AG04450 (cell line): ENCODE measurements at regions not wholly inside any gene's neighbourhood (a gene's known extent, or its start where the extent isn't known, plus 50 kb on each side); places are given as distances from the start of the nearest gene placed in this dataset.

Source experiments
- CTCF ChIA-PET: fragments of 300-600, 350-600 bp; formaldehyde crosslinking; extraction: SDS; loops from one replicate; lab custom pipeline; 2022; ENCODE audit warnings: antibody characterized with exemption, inconsistent platforms; lab: Charles Lee
- POLR2A ChIA-PET: fragments of 350-600 bp; formaldehyde crosslinking; extraction: SDS; loops from one replicate; lab custom pipeline; 2021; ENCODE audit warnings: antibody characterized with exemption, inconsistent platforms; lab: Yijun Ruan, JAX
- DNase-seq: peaks from one replicate; pipeline ENCODE4 v3.0.0-alpha.2; 2011; ENCODE audit warnings: low read depth, low spot score
- H3K27ac ChIP-seq: one replicate; pipeline ENCODE4 v1.5.1; 2012; ENCODE audit warnings: low read depth, low read length, control low read depth
- H3K27me3 ChIP-seq: one replicate; pipeline ENCODE4 v1.6.0; 2012; ENCODE audit warnings: low read length; ENCODE audit not compliant: control insufficient read depth, insufficient read depth
- H3K4me3 ChIP-seq: 2 replicates; pipeline ENCODE4 v1.5.1; 2011; ENCODE audit warnings: mild to moderate bottlenecking, low read depth, low read length, control low read depth
- H3K9me3 ChIP-seq: 2 replicates; pipeline ENCODE4 v1.5.1; 2012; ENCODE audit warnings: low read length; ENCODE audit not compliant: control insufficient read depth, insufficient read depth
- TF ChIP-seq, protein P1 (sequence below): IDR thresholded peaks from 2 replicates; pipeline ENCODE4 v1.5.1; 2011; ENCODE audit warnings: low read depth, low read length, control low read depth, inconsistent platforms

DNA sequence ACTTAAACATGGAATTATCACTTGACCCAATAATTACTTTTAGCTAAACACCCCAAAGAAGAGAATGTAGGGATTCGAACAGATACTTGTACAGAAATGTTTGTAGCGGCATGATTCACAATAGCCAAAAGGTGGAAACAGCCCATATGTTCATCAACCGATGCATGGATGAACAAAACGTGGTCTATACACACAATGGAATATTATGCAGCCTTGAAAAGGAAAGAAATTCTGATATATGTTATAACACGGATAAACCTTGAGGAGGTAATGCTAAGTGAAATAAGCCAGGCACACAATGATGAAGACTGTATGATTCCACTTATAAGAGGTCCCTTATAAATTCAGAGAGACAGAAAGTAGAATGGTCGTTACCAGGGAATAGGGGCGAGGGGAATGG lies 659.4 kb downstream of the MED13L start:
- no peak overlapping the region for H3K4me3 ChIP-seq
- DNase-seq, result no peak
- CTCF ChIA-PET, result no interaction called here
- no peaks in the 10 kb centered on the region for H3K9me3 ChIP-seq
- TF ChIP-seq, protein P1, sequence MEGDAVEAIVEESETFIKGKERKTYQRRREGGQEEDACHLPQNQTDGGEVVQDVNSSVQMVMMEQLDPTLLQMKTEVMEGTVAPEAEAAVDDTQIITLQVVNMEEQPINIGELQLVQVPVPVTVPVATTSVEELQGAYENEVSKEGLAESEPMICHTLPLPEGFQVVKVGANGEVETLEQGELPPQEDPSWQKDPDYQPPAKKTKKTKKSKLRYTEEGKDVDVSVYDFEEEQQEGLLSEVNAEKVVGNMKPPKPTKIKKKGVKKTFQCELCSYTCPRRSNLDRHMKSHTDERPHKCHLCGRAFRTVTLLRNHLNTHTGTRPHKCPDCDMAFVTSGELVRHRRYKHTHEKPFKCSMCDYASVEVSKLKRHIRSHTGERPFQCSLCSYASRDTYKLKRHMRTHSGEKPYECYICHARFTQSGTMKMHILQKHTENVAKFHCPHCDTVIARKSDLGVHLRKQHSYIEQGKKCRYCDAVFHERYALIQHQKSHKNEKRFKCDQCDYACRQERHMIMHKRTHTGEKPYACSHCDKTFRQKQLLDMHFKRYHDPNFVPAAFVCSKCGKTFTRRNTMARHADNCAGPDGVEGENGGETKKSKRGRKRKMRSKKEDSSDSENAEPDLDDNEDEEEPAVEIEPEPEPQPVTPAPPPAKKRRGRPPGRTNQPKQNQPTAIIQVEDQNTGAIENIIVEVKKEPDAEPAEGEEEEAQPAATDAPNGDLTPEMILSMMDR, result no peak
- H3K27me3 ChIP-seq, result peaks cover 4% of the 10 kb centered on the region
- no peak overlapping the region for H3K27ac ChIP-seq
- POLR2A ChIA-PET, result no interaction called here

DNA sequence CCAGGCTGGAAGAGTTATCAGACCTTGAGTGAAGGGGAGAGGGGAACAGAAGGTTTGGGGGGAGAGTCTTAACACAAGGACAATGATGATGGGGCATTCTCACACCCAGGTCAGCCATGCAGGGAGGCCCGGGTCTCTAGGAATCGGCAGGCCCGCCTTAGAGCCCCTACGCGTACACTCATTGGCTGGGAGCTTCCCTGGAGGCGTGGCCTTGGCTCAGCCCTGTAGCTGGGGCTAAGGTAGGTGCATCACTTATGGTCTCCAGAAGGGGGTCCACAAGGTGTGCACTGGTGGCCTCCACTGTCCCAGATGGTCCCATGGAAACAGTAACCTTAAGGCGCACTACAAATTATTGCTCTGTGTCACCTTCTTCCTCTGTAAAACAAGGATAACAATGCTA lies 660.1 kb downstream of the MED13L start:
- no peak for DNase-seq
- no peak overlapping the region for H3K4me3 ChIP-seq
- ChIA-PET CTCF (no interaction called here), POLR2A (no interaction called here)
- H3K9me3 ChIP-seq, result no peaks in the 10 kb centered on the region
- H3K27ac ChIP-seq, result no peak overlapping the region
- H3K27me3 ChIP-seq, result peaks cover 4% of the 10 kb centered on the region
- TF ChIP-seq, protein P1, result no peak

DNA sequence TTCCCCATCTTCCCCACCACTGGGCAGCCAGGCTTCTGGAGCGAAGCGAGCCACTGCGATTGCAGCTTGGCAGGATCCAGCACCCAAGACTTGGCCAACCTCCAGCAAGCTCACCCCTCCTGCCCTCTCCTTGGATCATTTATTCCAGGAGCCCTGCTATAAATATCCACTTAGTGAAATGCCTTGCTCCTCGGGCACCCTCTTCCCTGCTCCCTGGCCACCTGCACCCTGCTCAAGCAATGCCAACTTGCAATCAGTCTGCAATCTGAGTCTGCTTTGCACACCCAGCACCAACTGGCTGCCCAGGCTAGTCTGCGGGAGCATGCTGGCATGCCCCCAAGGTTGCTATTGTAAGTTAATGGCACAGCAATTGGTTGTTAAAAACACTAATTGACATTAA lies 666.0 kb downstream of the MED13L start:
- DNase-seq, result no peak
- Histone ChIP-seq H3K4me3 (no peak overlapping the region), H3K9me3 (no peaks in the 10 kb centered on the region; the same call in 1 of the 2 replicates), H3K27ac (no peak overlapping the region), H3K27me3 (peaks cover 4% of the 10 kb centered on the region)
- CTCF ChIA-PET, result no interaction called here
- POLR2A ChIA-PET, result no interaction called here
- TF ChIP-seq, protein P1, result no peak

DNA sequence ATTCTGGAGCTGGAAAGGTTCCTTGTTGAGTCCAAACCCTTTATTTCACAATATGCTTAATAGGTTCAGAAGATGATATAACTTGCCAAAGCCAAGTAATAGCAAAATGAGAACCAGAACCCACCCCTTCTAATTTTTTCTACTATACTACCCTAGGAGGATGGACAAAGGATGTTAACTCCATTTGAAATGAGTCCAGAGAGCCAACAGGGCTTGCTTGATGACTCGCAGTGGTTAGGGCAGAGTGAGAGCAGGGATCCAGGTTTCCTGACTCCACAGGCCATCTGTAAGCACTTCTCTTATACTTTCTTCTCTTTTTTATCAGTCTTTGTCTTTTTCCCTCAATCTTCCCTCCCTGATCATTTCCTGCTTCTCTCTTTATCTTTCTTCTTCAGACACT lies 668.1 kb downstream of the MED13L start:
- POLR2A ChIA-PET, result no interaction called here
- H3K27me3 ChIP-seq, result peaks cover 9% of the 10 kb centered on the region
- H3K9me3 ChIP-seq, result no peaks in the 10 kb centered on the region; the same call in 1 of the 2 replicates
- CTCF ChIA-PET, result no interaction called here
- H3K4me3 ChIP-seq, result no peak overlapping the region
- H3K27ac ChIP-seq, result no peak overlapping the region
- DNase-seq, result no peak
- TF ChIP-seq, protein P1, result no peak

DNA sequence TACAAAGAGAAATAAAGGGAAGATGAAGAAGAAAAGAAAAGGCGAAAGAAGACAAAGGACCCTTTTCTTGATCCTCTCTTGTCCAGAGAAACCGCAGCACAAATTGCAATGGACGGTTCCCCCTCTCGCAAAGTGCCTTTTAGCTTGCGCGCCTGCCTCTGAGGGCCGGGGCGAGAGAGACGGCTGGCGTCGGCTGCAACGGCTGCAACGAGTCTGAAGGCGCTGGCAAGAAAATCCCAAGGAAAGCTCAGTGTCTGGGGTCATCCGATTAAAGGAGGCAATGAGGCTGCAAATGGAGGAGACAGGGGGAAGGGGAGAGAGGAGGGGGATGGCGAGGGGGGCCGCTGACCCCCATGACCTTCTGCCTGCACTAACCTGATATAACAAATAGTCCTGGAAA lies 671.5 kb downstream of the MED13L start:
- CTCF ChIA-PET, result no interaction called here
- POLR2A ChIA-PET, result no interaction called here
- DNase-seq, result no peak
- TF ChIP-seq, protein P1, result no peak
- H3K27me3 ChIP-seq, result peaks cover 11% of the 10 kb centered on the region
- no peak overlapping the region for H3K27ac ChIP-seq
- H3K4me3 ChIP-seq, result no peak overlapping the region
- H3K9me3 ChIP-seq, result no peaks in the 10 kb centered on the region; the same call in 1 of the 2 replicates
